ENCODE measurements at regions not wholly inside any gene's neighbourhood (a gene's known extent, or its start where the extent isn't known, plus 50 kb on each side); places are given as distances from the start of the nearest gene placed in this dataset.

DNA sequence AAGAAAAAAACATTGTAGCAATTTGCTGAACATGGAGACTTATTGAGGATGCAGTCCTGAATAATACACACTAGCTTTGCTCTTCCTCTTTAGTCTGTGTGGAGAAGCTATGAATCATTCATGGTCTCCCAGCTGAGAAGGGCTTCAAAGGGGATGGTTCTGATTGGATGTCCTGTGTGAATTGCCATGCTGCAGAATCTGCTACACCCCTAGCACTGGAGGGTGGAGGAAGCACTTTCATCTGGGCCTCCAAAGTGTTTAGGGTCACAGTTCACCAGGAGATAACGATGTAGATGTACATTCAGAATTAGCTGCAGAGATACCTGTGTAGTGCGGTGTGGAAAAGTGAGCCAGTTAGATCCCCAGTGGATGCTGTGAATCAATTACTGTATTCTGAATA is 321.1 kb upstream of the EDNRB start:
- Histone ChIP-seq H3K4me2 (ENCODE audit: extremely low read depth, insufficient read depth, low read length) (no peak overlapping the region), H3K36me3 (ENCODE audit: control insufficient read depth, insufficient read depth, low read length) (no peaks in the 10 kb centered on the region), H3K79me2 (ENCODE audit: control insufficient read depth, insufficient read depth, low read length) (no peaks in the 10 kb centered on the region), H3K9me3 (ENCODE audit: control insufficient read depth, insufficient read depth, low read depth, low read length) (no peaks in the 10 kb centered on the region), H4K20me1 (ENCODE audit: control insufficient read depth, extremely low read depth, insufficient read depth, low read length) (no peaks in the 10 kb centered on the region), H2AFZ (ENCODE audit: low read length) (no peak overlapping the region), H3K27ac (ENCODE audit: insufficient read depth, low read length) (no peak overlapping the region), H3K27me3 (ENCODE audit: control insufficient read depth, insufficient read depth, low read length) (no peaks in the 10 kb centered on the region), H3K4me1 (ENCODE audit: control insufficient read depth, extremely low read depth, insufficient read depth, low read length) (no peaks in the 10 kb centered on the region), H3K4me3 (replicated peaks in 1 of 4; ENCODE audit: control extremely low read depth in 1 of 4, insufficient read depth in 1 of 4, low read depth in 3 of 4, low read length in 4 of 4) (no peak overlapping the region), H3K9ac (ENCODE audit: insufficient read depth, low read length) (no peak overlapping the region)
- DNase-seq (ENCODE audit: low read depth in 2 of 2): peak in 1 of 2 donors; percentile 23
- TF ChIP-seq, protein P1, sequence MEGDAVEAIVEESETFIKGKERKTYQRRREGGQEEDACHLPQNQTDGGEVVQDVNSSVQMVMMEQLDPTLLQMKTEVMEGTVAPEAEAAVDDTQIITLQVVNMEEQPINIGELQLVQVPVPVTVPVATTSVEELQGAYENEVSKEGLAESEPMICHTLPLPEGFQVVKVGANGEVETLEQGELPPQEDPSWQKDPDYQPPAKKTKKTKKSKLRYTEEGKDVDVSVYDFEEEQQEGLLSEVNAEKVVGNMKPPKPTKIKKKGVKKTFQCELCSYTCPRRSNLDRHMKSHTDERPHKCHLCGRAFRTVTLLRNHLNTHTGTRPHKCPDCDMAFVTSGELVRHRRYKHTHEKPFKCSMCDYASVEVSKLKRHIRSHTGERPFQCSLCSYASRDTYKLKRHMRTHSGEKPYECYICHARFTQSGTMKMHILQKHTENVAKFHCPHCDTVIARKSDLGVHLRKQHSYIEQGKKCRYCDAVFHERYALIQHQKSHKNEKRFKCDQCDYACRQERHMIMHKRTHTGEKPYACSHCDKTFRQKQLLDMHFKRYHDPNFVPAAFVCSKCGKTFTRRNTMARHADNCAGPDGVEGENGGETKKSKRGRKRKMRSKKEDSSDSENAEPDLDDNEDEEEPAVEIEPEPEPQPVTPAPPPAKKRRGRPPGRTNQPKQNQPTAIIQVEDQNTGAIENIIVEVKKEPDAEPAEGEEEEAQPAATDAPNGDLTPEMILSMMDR (conservative IDR thresholded peaks at IDR 0.05 in 1 of 2, IDR thresholded peaks at IDR 0.05 in 1 of 2; ENCODE audit: low read depth in 1 of 2, low read length in 2 of 2): no peak
- no peak for TF ChIP-seq EZH2 (IDR thresholded peaks at IDR 0.05; ENCODE audit: low read length, missing control alignments)

DNA sequence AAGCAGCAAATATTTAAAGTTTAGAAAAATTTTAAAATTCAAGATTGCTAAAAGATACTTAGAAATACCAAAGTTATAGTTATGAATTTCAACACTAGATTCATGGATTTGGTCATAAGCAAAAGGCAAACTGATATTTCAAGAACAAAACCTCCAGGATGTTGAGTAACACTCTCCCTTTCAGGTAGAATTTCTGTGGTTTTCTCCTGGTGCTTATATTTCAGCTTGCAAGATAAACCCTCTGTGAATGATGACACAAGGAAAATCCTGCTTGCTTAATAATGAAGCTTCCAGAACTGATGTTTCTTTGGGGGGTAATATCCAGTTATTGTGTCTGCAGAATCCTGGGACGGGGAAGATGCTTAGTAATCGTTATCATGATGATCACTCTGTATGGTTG is 320.3 kb upstream of the EDNRB start:
- Histone ChIP-seq H4K20me1 (ENCODE audit: control insufficient read depth, extremely low read depth, insufficient read depth, low read length) (no peaks in the 10 kb centered on the region), H3K79me2 (ENCODE audit: control insufficient read depth, insufficient read depth, low read length) (no peaks in the 10 kb centered on the region), H3K27me3 (ENCODE audit: control insufficient read depth, insufficient read depth, low read length) (no peaks in the 10 kb centered on the region), H3K36me3 (ENCODE audit: control insufficient read depth, insufficient read depth, low read length) (no peaks in the 10 kb centered on the region), H3K4me1 (ENCODE audit: control insufficient read depth, extremely low read depth, insufficient read depth, low read length) (no peaks in the 10 kb centered on the region), H3K9ac (ENCODE audit: insufficient read depth, low read length) (no peak overlapping the region), H2AFZ (ENCODE audit: low read length) (no peak overlapping the region), H3K9me3 (ENCODE audit: control insufficient read depth, insufficient read depth, low read depth, low read length) (no peaks in the 10 kb centered on the region), H3K27ac (ENCODE audit: insufficient read depth, low read length) (no peak overlapping the region), H3K4me2 (ENCODE audit: extremely low read depth, insufficient read depth, low read length) (no peak overlapping the region), H3K4me3 (replicated peaks in 1 of 4; ENCODE audit: control extremely low read depth in 1 of 4, insufficient read depth in 1 of 4, low read depth in 3 of 4, low read length in 4 of 4) (no peak overlapping the region)
- peak in 1 of 2 donors; percentile 22 for DNase-seq (ENCODE audit: low read depth in 2 of 2)
- no peak for TF ChIP-seq EZH2 (IDR thresholded peaks at IDR 0.05; ENCODE audit: low read length, missing control alignments)
- TF ChIP-seq, protein P1 (conservative IDR thresholded peaks at IDR 0.05 in 1 of 2, IDR thresholded peaks at IDR 0.05 in 1 of 2; ENCODE audit: low read depth in 1 of 2, low read length in 2 of 2): no peak

DNA sequence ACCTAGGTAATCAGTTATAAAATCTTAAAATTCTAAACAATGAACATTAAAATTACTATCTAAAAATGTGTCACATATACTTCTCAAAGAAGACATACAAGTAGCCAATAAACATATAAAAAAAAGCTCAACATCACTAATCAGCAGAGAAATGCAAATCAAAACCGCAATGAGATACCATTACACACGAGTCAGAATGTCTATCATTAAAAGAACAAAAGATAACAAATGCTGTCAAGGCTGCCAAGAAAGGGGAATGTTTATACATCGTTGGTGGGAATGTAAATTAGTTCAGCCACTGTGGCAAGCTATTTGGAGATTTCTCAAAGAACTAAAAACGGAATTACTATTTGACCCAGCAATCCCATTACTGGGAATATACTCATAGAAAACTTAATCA is 310.3 kb upstream of the EDNRB start:
- DNase-seq (ENCODE audit: low read depth in 2 of 2): peak; percentile 7 to 90
- H3K4me2 ChIP-seq (ENCODE audit: extremely low read depth, insufficient read depth, low read length): no peak overlapping the region
- no peaks in the 10 kb centered on the region for H3K27me3 ChIP-seq (ENCODE audit: control insufficient read depth, insufficient read depth, low read length)
- H4K20me1 ChIP-seq (ENCODE audit: control insufficient read depth, extremely low read depth, insufficient read depth, low read length): no peaks in the 10 kb centered on the region
- H3K79me2 ChIP-seq (ENCODE audit: control insufficient read depth, insufficient read depth, low read length): no peaks in the 10 kb centered on the region
- peaks cover 2% of the 10 kb centered on the region for H3K4me1 ChIP-seq (ENCODE audit: control insufficient read depth, extremely low read depth, insufficient read depth, low read length)
- H3K9me3 ChIP-seq (ENCODE audit: control insufficient read depth, insufficient read depth, low read depth, low read length): no peaks in the 10 kb centered on the region
- no peaks in the 10 kb centered on the region for H3K36me3 ChIP-seq (ENCODE audit: control insufficient read depth, insufficient read depth, low read length)
- no peak for TF ChIP-seq EZH2 (IDR thresholded peaks at IDR 0.05; ENCODE audit: low read length, missing control alignments)
- TF ChIP-seq, protein P1 (conservative IDR thresholded peaks at IDR 0.05 in 1 of 2, IDR thresholded peaks at IDR 0.05 in 1 of 2; ENCODE audit: low read depth in 1 of 2, low read length in 2 of 2): no peak
- no peak overlapping the region for H3K4me3 ChIP-seq (replicated peaks in 1 of 4; ENCODE audit: control extremely low read depth in 1 of 4, insufficient read depth in 1 of 4, low read depth in 3 of 4, low read length in 4 of 4)
- H3K9ac ChIP-seq (ENCODE audit: insufficient read depth, low read length): no peak overlapping the region
- H3K27ac ChIP-seq (ENCODE audit: insufficient read depth, low read length): no peak overlapping the region
- H2AFZ ChIP-seq (ENCODE audit: low read length): no peak overlapping the region

Data from fibroblast of lung (primary cell).